Glutamatergic neuron (in vitro differentiated cells): ENCODE measurements at regions not wholly inside any gene's neighbourhood (a gene's known extent, or its start where the extent isn't known, plus 50 kb on each side); places are given as distances from the start of the nearest gene placed in this dataset.
"Not testable (repeated sequence)": the region's sequence is repeated elsewhere in the genome, so short reads cannot be mapped to it uniquely, and the experiment has no call there.

Experiments
- DNase-seq: peaks from one replicate; pipeline ENCODE4 v3.0.0; 2022
- H3K27ac Mint-ChIP-seq: one replicate; pipeline ENCODE4 v1.8.0; 2020; ENCODE audit warnings: mild to moderate bottlenecking, mixed read lengths, inconsistent platforms; ENCODE audit not compliant: unreplicated experiment
- H3K27me3 Mint-ChIP-seq: one replicate; pipeline ENCODE4 v1.8.0; 2020; ENCODE audit warnings: mild to moderate bottlenecking, moderate library complexity, mixed read lengths, inconsistent platforms; ENCODE audit not compliant: unreplicated experiment
- H3K36me3 Mint-ChIP-seq: one replicate; pipeline ENCODE4 v1.8.0; 2020; ENCODE audit warnings: mild to moderate bottlenecking, mixed read lengths, inconsistent platforms; ENCODE audit not compliant: unreplicated experiment
- H3K4me1 Mint-ChIP-seq: one replicate; pipeline ENCODE4 v1.8.0; 2020; ENCODE audit warnings: mild to moderate bottlenecking, low read depth, mixed read lengths, inconsistent platforms; ENCODE audit not compliant: unreplicated experiment
- H3K4me3 Mint-ChIP-seq: one replicate; pipeline ENCODE4 v1.8.0; 2020; ENCODE audit warnings: mild to moderate bottlenecking, mixed read lengths, inconsistent platforms; ENCODE audit not compliant: unreplicated experiment
- H3K9me3 Mint-ChIP-seq: one replicate; pipeline ENCODE4 v1.8.0; 2020; ENCODE audit warnings: mild to moderate bottlenecking, moderate library complexity, mixed read lengths, inconsistent platforms; ENCODE audit not compliant: unreplicated experiment
- CTCF ChIP-seq: fragments of 200-600 bp; sonication (generic); IDR thresholded peaks from one replicate; pipeline ENCODE4 v1.5.0; 2021; ENCODE audit not compliant: partially characterized antibody, unreplicated experiment

GRCh38 chr4:159787901-159788300, 685.0 kb downstream of the RAPGEF2 start:
- H3K4me1 Mint-ChIP-seq, result no peaks in the 10 kb centered on the region
- no peak for TF ChIP-seq CTCF
- H3K9me3 Mint-ChIP-seq, result no peaks in the 10 kb centered on the region
- no peak overlapping the region for H3K27ac Mint-ChIP-seq
- DNase-seq, result no peak
- H3K4me3 Mint-ChIP-seq, result no peak overlapping the region
- H3K36me3 Mint-ChIP-seq, result no peaks in the 10 kb centered on the region
- no peaks in the 10 kb centered on the region for H3K27me3 Mint-ChIP-seq

- TF ChIP-seq CTCF, result no peak
- Mint-ChIP-seq H3K36me3 (no peaks in the 10 kb centered on the region), H3K9me3 (no peaks in the 10 kb centered on the region), H3K27me3 (no peaks in the 10 kb centered on the region), H3K4me3 (no peak overlapping the region), H3K4me1 (peaks cover 10% of the 10 kb centered on the region), H3K27ac (no peak overlapping the region)
- DNase-seq, result no peak
These were observed 688.5 kb downstream of the RAPGEF2 start for GRCh38 chr4:159791334-159791733.

GRCh38 chr4:159804592-159804991, 701.7 kb downstream of the RAPGEF2 start:
- not testable (repeated sequence) for H3K9me3 Mint-ChIP-seq, H3K36me3 Mint-ChIP-seq, H3K4me1 Mint-ChIP-seq, H3K27ac Mint-ChIP-seq, H3K4me3 Mint-ChIP-seq, H3K27me3 Mint-ChIP-seq, DNase-seq

GRCh38 chr4:159823743-159824142, 720.9 kb downstream of the RAPGEF2 start:
- no peaks in the 10 kb centered on the region for H3K27me3 Mint-ChIP-seq
- H3K9me3 Mint-ChIP-seq, result no peaks in the 10 kb centered on the region
- no peak for TF ChIP-seq CTCF
- H3K4me1 Mint-ChIP-seq, result no peaks in the 10 kb centered on the region
- no peak overlapping the region for H3K4me3 Mint-ChIP-seq
- H3K27ac Mint-ChIP-seq, result no peak overlapping the region
- H3K36me3 Mint-ChIP-seq, result no peaks in the 10 kb centered on the region
- DNase-seq, result no peak

GRCh38 chr4:159828687-159829086, 725.8 kb downstream of the RAPGEF2 start:
- Mint-ChIP-seq H3K27me3 (no peaks in the 10 kb centered on the region), H3K27ac (no peak overlapping the region), H3K9me3 (no peaks in the 10 kb centered on the region), H3K4me1 (no peaks in the 10 kb centered on the region), H3K4me3 (no peak overlapping the region), H3K36me3 (no peaks in the 10 kb centered on the region)
- DNase-seq, result no peak
- TF ChIP-seq CTCF, result no peak

- Mint-ChIP-seq H3K36me3 (no peaks in the 10 kb centered on the region), H3K4me1 (no peaks in the 10 kb centered on the region), H3K9me3 (no peaks in the 10 kb centered on the region), H3K4me3 (no peak overlapping the region), H3K27ac (no peak overlapping the region), H3K27me3 (no peaks in the 10 kb centered on the region)
- no peak for TF ChIP-seq CTCF
- no peak for DNase-seq
These were observed 726.3 kb downstream of the RAPGEF2 start for GRCh38 chr4:159829184-159829583.
